Heart left ventricle (tissue), 13 donors: ENCODE measurements at regions not wholly inside any gene's neighbourhood (a gene's known extent, or its start where the extent isn't known, plus 50 kb on each side); places are given as distances from the start of the nearest gene placed in this dataset.

Experiments used
- POLR2A ChIP-seq, 2 donors: fragments of 450-650 bp; IDR thresholded peaks; one replicate each; pipeline ENCODE4 v1.6.1; 2017; ENCODE audit warnings: antibody characterized with exemption in 2 of 2, mild to moderate bottlenecking in 2 of 2, moderate library complexity in 2 of 2
- TF ChIP-seq, protein P1 (sequence below), 12 donors: fragments of 200-600 bp; sonication (generic) in 4 of 12; IDR thresholded peaks; one replicate each; pipeline versions ENCODE4 v1.5.0 to v1.8.0; 2018 to 2022; ENCODE audit warnings: antibody characterized with exemption in 12 of 12, mild to moderate bottlenecking in 5 of 12
- donor health status: ischemic (EF 13 %, LVEDD 7.1; RV severe dilation, severe dysfunction).
- donor health status: DM: no; HTN: yes; CAD: no.
- donor health status: DM: no; HTN: no; CAD: no.
- donor health status: ischemic (EF 25% LVEDD 6.9; RV normal size, moderate dysfunction).
- donor health status: ischemic (EF 25% LVEDD 5.7; RV mildly dilated, moderate dysfunction).
- donor health status: ischemic (EF 35%, LVEDD 5.7; RV mildly dilated, moderate dysfunction).
- donor health status: nonischemic (EF 11% LVEDD 7.7; RV severe dilation, severe dysfunction).
- donor health status: DM: yes; HTN: yes; CAD: no.
- donor health status: PGD.
- donor health status: ischemic (EF 29% LVEDD 5.4; RV normal size, mild dysfunction).
- donor health status: nonischemic (EF 23%, LVEDD 6.1; RV moderate dilation, normal function).

DNA sequence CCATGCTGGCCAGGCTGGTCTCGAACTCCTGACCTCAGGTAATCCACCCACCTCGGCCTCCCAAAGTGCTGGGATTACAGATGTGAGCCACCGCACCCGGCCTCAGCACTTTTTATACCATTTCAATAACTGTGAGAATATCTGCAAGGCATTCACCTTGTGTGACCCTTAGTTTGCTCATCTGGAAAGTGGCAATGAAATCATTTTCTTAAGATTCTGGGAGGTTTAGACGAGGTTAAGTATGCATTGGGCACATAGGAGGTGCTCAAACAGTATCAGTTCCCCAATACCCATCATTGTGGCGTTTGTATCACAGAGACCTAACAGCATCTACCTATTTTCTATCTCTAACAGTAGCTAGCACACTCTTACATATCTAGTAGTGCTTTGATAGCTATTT, 481.9 kb upstream of the ERCC4 start:
- no peak for TF ChIP-seq POLR2A (IDR thresholded peaks at IDR 0.05)
- TF ChIP-seq, protein P1, sequence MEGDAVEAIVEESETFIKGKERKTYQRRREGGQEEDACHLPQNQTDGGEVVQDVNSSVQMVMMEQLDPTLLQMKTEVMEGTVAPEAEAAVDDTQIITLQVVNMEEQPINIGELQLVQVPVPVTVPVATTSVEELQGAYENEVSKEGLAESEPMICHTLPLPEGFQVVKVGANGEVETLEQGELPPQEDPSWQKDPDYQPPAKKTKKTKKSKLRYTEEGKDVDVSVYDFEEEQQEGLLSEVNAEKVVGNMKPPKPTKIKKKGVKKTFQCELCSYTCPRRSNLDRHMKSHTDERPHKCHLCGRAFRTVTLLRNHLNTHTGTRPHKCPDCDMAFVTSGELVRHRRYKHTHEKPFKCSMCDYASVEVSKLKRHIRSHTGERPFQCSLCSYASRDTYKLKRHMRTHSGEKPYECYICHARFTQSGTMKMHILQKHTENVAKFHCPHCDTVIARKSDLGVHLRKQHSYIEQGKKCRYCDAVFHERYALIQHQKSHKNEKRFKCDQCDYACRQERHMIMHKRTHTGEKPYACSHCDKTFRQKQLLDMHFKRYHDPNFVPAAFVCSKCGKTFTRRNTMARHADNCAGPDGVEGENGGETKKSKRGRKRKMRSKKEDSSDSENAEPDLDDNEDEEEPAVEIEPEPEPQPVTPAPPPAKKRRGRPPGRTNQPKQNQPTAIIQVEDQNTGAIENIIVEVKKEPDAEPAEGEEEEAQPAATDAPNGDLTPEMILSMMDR (IDR thresholded peaks at IDR 0.05): no peak
